B cell (primary cell): ENCODE measurements at regions not wholly inside any gene's neighbourhood (a gene's known extent, or its start where the extent isn't known, plus 50 kb on each side); places are given as distances from the start of the nearest gene placed in this dataset.
"Not testable (repeated sequence)": the region's sequence is repeated elsewhere in the genome, so short reads cannot be mapped to it uniquely, and the experiment has no call there.

Experiments used
- ATAC-seq: fragments of 200-7000 bp; cut with Tn5 transposase; one replicate; pipeline ENCODE4 v1.10.0; 2021; ENCODE audit warnings: low read depth, mild to moderate bottlenecking, moderate number of reproducible peaks, moderate library complexity
- CTCF ChIA-PET: fragments of 350-600 bp; sonication (Branson Sonifier 250); formaldehyde crosslinking; loops from one replicate; lab custom pipeline; 2021; ENCODE audit warnings: antibody characterized with exemption, inconsistent platforms; lab: Charles Lee
- POLR2A ChIA-PET: fragments of 350-600 bp; sonication (Branson Sonifier 250); formaldehyde crosslinking; loops from one replicate; lab custom pipeline; 2021; ENCODE audit warnings: antibody characterized with exemption; lab: Charles Lee
- DNase-seq: peaks from one replicate; pipeline ENCODE4 v3.0.0; 2013
- H2AFZ ChIP-seq: 2 replicates; pipeline ENCODE4 v1.6.1; 2012; ENCODE audit warnings: mild to moderate bottlenecking, low read depth, low read length; ENCODE audit not compliant: insufficient read depth, poor library complexity, severe bottlenecking
- H3K27ac ChIP-seq, 2 donors: 1 replicate in 1 of 2; 2 replicates in 1 of 2; pipeline ENCODE4 v1.5.1; 2012 to 2013; ENCODE audit warnings: low read length in 2 of 2, mild to moderate bottlenecking in 2 of 2, moderate library complexity in 1 of 2
- H3K27me3 ChIP-seq, 4 experiments: fragments of 200-600 bp in 1 of 4; sonication (generic) in 1 of 4; replicated peaks in 1 of 4; 1 replicate in 2 of 4; 2 replicates in 2 of 4; pipeline versions ENCODE4 v1.6.1 to v1.7.0; 2013 to 2016; ENCODE audit warnings: low read length in 3 of 4, mild to moderate bottlenecking in 2 of 4, mixed read lengths in 1 of 4, moderate library complexity in 1 of 4; ENCODE audit not compliant: insufficient read depth in 4 of 4, control insufficient read depth in 3 of 4; ENCODE audit errors: control extremely low read depth in 1 of 4
- H3K36me3 ChIP-seq, 2 experiments: replicated peaks in 1 of 2; 1 replicate in 1 of 2; 2 replicates in 1 of 2; pipeline versions ENCODE4 v1.6.1 to v1.7.1; 2013; ENCODE audit warnings: low read length in 1 of 2; ENCODE audit not compliant: insufficient read depth in 2 of 2, control insufficient read depth in 1 of 2; ENCODE audit errors: control extremely low read depth in 1 of 2, extremely low read depth in 1 of 2
- H3K4me1 ChIP-seq, 2 donors: fragments of 200-600 bp in 1 of 2; sonication (generic) in 1 of 2; 1 replicate in 1 of 2; 2 replicates in 1 of 2; pipeline versions ENCODE4 v1.5.1 to v1.6.1; 2013 to 2017; ENCODE audit warnings: low read length in 2 of 2; ENCODE audit not compliant: control insufficient read depth in 2 of 2, insufficient read depth in 2 of 2
- H3K4me2 ChIP-seq: replicated peaks from 2 replicates; pipeline ENCODE3; 2012; ENCODE audit warnings: mild to moderate bottlenecking, low read depth, low read length; ENCODE audit not compliant: poor library complexity, severe bottlenecking
- H3K4me3 ChIP-seq, 5 experiments: fragments of 200-600 bp in 1 of 5; sonication (generic) in 1 of 5; 1 replicate in 3 of 5; 2 replicates in 2 of 5; pipeline versions ENCODE4 v1.5.1 to v1.7.0; 2011 to 2016; ENCODE audit warnings: low read length in 4 of 5, mild to moderate bottlenecking in 4 of 5, low read depth in 2 of 5, control low read depth in 1 of 5, moderate library complexity in 1 of 5; ENCODE audit not compliant: insufficient read depth in 1 of 5; ENCODE audit errors: control extremely low read depth in 1 of 5, extremely low read depth in 1 of 5
- H3K79me2 ChIP-seq: fragments of 200-600 bp; sonication (generic); one replicate; pipeline ENCODE4 v1.6.0; 2016; ENCODE audit warnings: low read length; ENCODE audit not compliant: control insufficient read depth, insufficient read depth
- H3K9ac ChIP-seq: fragments of 200-600 bp; sonication (generic); 2 replicates; pipeline ENCODE4 v1.6.1; 2017; ENCODE audit warnings: mild to moderate bottlenecking, low read length, moderate library complexity
- H3K9me3 ChIP-seq, 3 donors: one replicate each; pipeline versions ENCODE4 v1.6.1 to v1.7.1; 2013; ENCODE audit warnings: low read length in 2 of 3; ENCODE audit not compliant: control insufficient read depth in 2 of 3, insufficient read depth in 1 of 3; ENCODE audit errors: control extremely low read depth in 1 of 3
- H4K20me1 ChIP-seq: 2 replicates; pipeline ENCODE4 v1.6.0; 2012; ENCODE audit warnings: mild to moderate bottlenecking, low read length; ENCODE audit not compliant: insufficient read depth, control insufficient read depth, poor library complexity, severe bottlenecking
- H3K27ac Mint-ChIP-seq: one replicate; pipeline ENCODE4 v1.8.0; 2021; ENCODE audit warnings: mixed read lengths
- H3K27me3 Mint-ChIP-seq: one replicate; pipeline ENCODE4 v1.8.0; 2021; ENCODE audit warnings: mixed read lengths
- H3K4me1 Mint-ChIP-seq: one replicate; pipeline ENCODE4 v1.8.0; 2021; ENCODE audit warnings: mixed read lengths
- H3K4me3 Mint-ChIP-seq: one replicate; pipeline ENCODE4 v1.8.0; 2021; ENCODE audit warnings: mixed read lengths
- H3K9me3 Mint-ChIP-seq: one replicate; pipeline ENCODE4 v1.8.0; 2022; ENCODE audit warnings: mixed read lengths; ENCODE audit not compliant: insufficient read depth
- CTCF ChIP-seq: fragments of 200-600 bp; IDR thresholded peaks from one replicate; pipeline ENCODE4 v1.8.0; 2022; ENCODE audit warnings: antibody characterized with exemption, mild to moderate bottlenecking
- EZH2 ChIP-seq: IDR thresholded peaks from 2 replicates; pipeline ENCODE4 v1.6.1; 2012; ENCODE audit warnings: borderline replicate concordance, low read depth, mild to moderate bottlenecking, moderate library complexity, low read length; ENCODE audit not compliant: insufficient read depth, poor library complexity, severe bottlenecking
- WGBS: methylation state at CpG from one replicate; pipeline ENCODE4 v1.1.5; 2013; ENCODE audit warnings: missing lambda C conversion rate; ENCODE audit not compliant: insufficient coverage; 5-methylcytosine and 5-hydroxymethylcytosine counted together
- intact Hi-C: fragments of 100-400 bp; cut with micrococcal nuclease; formaldehyde crosslinking; loops from one replicate; pipeline ENCODE4 v1.10.0; 2022

- Mint-ChIP-seq H3K4me1 (peaks cover 21% of the 10 kb centered on the region), H3K27ac (no peak overlapping the region), H3K27me3 (peaks cover 39% of the 10 kb centered on the region), H3K4me3 (no peak overlapping the region), H3K9me3 (no peaks in the 10 kb centered on the region)
- H3K4me3 ChIP-seq = peak overlapping the region in 1 of 5 experiments; percentile 15
- ChIA-PET POLR2A (interaction anchor here (0.6 to 0.7 kb wide), 2 partner anchors 394 to 490 kb away, joined by 3 read pairs; no protein-coding TSS in a partner anchor), CTCF (interaction anchor here (0.6 to 9.9 kb wide), 32 partner anchors 10 to 1286 kb away, joined by 3 to 170 read pairs (median 4); partner anchors contain the start of genes DHRS7B and USP22)
- no peak overlapping the region for H3K9ac ChIP-seq
- H3K4me1 ChIP-seq = peaks cover 14 to 20% of the 10 kb centered on the region in 2 donors
- peak overlapping the region; percentile 58 for H2AFZ ChIP-seq
- H3K4me2 ChIP-seq = peak overlapping the region; percentile 56
- peaks cover 0 to 17% (median 4%) of the 10 kb centered on the region in 4 experiments for H3K27me3 ChIP-seq
- TF ChIP-seq CTCF (peak; percentile 86), EZH2 (no peak)
- H3K27ac ChIP-seq = no peak overlapping the region
- DNase-seq = peak; percentile 85
- WGBS = 0% methylated on average over 12 of the region's 24 CpGs
- intact Hi-C loops = loop anchor here (1.0 to 10.0 kb wide), 8 partner anchors 38 to 1286 kb away; partner anchors contain the start of gene USP22
- no peaks in the 10 kb centered on the region for H3K9me3 ChIP-seq
- H4K20me1 ChIP-seq = no peaks in the 10 kb centered on the region
- ATAC-seq = peak; percentile 73
- H3K36me3 ChIP-seq = no peaks in the 10 kb centered on the region
- H3K79me2 ChIP-seq = no peaks in the 10 kb centered on the region
Observed at GRCh38 chr17:21513012-21513570, 136.9 kb downstream of the KCNJ12 start.

- H3K9ac ChIP-seq, H4K20me1 ChIP-seq, H2AFZ ChIP-seq, POLR2A ChIA-PET, H3K4me3 Mint-ChIP-seq, H3K27ac ChIP-seq, H3K9me3 Mint-ChIP-seq, H3K79me2 ChIP-seq, H3K4me3 ChIP-seq, H3K36me3 ChIP-seq, H3K9me3 ChIP-seq, H3K4me2 ChIP-seq, H3K27ac Mint-ChIP-seq, DNase-seq, ATAC-seq: not testable (repeated sequence)
- CTCF ChIA-PET = interaction anchor here (1.5 to 9.9 kb wide), 5 partner anchors 227 to 494 kb away, joined by 3 to 170 read pairs (median 22); no protein-coding TSS in a partner anchor
- WGBS = no CpG with 5 or more reads among the region's 1 CpG
- H3K4me1 ChIP-seq = peaks cover 11 to 20% of the 10 kb centered on the region in 2 donors
- intact Hi-C loops = loop anchor here (5.0 to 10.0 kb wide), 4 partner anchors 190 to 1287 kb away; partner anchors contain the start of gene USP22
- peaks cover 0 to 17% (median 7%) of the 10 kb centered on the region in 4 experiments for H3K27me3 ChIP-seq
- Mint-ChIP-seq H3K27me3 (peaks cover 45% of the 10 kb centered on the region), H3K4me1 (peaks cover 16% of the 10 kb centered on the region)
Observed at GRCh38 chr17:21514567-21514966, 138.4 kb downstream of the KCNJ12 start.
